ENCODE measurements at regions not wholly inside any gene's neighbourhood (a gene's known extent, or its start where the extent isn't known, plus 50 kb on each side); places are given as distances from the start of the nearest gene placed in this dataset.

DNA sequence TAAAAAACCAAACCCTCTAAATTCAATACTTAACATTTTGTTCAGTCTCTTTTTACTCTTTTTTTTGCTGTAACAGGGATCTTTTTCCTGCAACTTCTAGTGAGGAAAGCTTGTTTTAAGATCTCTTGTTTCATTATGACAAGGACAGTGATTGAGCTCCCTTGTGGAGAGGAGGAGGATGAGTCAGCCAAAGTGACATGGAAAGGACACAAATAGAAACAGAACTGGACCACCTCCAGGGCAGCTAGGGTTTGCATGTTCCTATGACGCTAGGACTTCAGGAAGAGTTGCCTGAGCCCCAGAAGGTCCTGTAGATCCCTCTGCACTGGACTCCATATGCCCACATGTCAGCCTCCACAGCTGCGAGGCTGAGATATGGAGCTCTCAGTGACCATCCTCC lies 212.6 kb upstream of the FAM78B start:
- peak; percentile 100 for ATAC-seq
- no peaks in the 10 kb centered on the region for H3K9me3 ChIP-seq
- no peaks in the 10 kb centered on the region for H3K36me3 ChIP-seq
- DNase-seq: peak; percentile 88 to 93
- intact Hi-C loops (cut with DNase I; ENCODE audit: low total_unique reads): loop anchor here (2.0 kb wide), 1 partner anchor 213 kb away; the partner anchor contains the start of gene FAM78B
- TF ChIP-seq POLR2A (IDR thresholded peaks at IDR 0.05) (no peak), CTCF (IDR thresholded peaks at IDR 0.05 in 4 of 5, conservative IDR thresholded peaks at IDR 0.05 in 1 of 5) (no peak)
- no peaks in the 10 kb centered on the region for H3K27me3 ChIP-seq
- peak overlapping the region; percentile 74 to 89 (median 83) for H3K27ac ChIP-seq
- H3K4me3 ChIP-seq: peak overlapping the region in 1 of 4 donors; percentile 17
- in situ Hi-C loops (cut with MboI; ENCODE audit: low sequenced_read_pairs in 4 of 4): no loop called here
- peaks cover 15 to 46% of the 10 kb centered on the region in 2 donors for H3K4me1 ChIP-seq

- Histone ChIP-seq H3K36me3 (no peaks in the 10 kb centered on the region), H3K4me3 (no peak overlapping the region), H3K4me1 (peaks cover 15 to 50% of the 10 kb centered on the region in 2 donors), H3K27ac (no peak overlapping the region), H3K9me3 (no peaks in the 10 kb centered on the region), H3K27me3 (no peaks in the 10 kb centered on the region)
- in situ Hi-C loops (cut with MboI; ENCODE audit: low sequenced_read_pairs in 4 of 4) (no loop called here), intact Hi-C loops (cut with DNase I; ENCODE audit: low total_unique reads) (loop anchor here (5.0 kb wide), 1 partner anchor 546 kb away; no protein-coding TSS in a partner anchor)
- TF ChIP-seq CTCF (IDR thresholded peaks at IDR 0.05 in 4 of 5, conservative IDR thresholded peaks at IDR 0.05 in 1 of 5): no peak
- TF ChIP-seq POLR2A (IDR thresholded peaks at IDR 0.05): no peak
- ATAC-seq: no peak
- no peak for DNase-seq
Measured at GRCh38 chr1:166383137-166383536, 216.3 kb upstream of the FAM78B start.

DNA sequence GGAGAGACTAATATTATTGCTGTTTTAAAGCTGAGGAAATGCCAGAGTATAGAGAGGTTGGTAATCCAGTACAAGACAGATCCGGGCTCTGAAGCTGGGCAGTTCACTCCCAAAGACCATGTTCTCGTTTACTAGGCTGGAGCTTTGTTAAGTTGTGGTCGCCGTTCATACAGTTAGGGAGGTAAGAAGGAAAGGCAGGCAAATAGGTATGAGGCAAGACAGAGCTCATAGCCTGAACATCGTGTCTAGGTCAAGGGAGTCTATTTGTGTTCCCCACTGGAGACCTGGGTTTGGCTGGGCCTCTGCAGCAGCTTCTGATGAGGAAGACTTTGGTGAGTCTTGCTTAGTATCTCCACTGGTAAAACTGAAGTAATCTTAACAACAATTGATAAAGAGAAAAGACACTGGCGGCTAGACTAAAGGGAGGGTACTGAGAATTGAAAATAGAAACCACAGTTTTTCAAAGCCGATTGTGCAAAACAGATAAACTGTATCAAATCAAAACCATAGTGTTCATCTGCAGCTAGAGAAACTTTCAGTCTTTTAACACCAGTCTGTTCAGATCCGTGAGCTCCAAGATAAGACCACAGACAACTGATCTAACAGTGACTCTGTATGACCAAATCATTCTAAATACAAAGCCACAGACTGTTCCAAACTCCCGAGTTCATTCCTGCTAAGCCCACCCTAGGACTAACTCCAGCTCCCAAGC lies 217.0 kb upstream of the FAM78B start:
- intact Hi-C loops (cut with DNase I; ENCODE audit: low total_unique reads) (loop anchor here (5.0 kb wide), 1 partner anchor 546 kb away; no protein-coding TSS in a partner anchor), in situ Hi-C loops (cut with MboI; ENCODE audit: low sequenced_read_pairs in 4 of 4) (no loop called here)
- TF ChIP-seq POLR2A (IDR thresholded peaks at IDR 0.05) (no peak), CTCF (IDR thresholded peaks at IDR 0.05 in 4 of 5, conservative IDR thresholded peaks at IDR 0.05 in 1 of 5) (no peak)
- H3K27me3 ChIP-seq: no peaks in the 10 kb centered on the region
- ATAC-seq: no peak
- H3K27ac ChIP-seq: no peak overlapping the region
- DNase-seq: no peak
- peaks cover 11 to 43% of the 10 kb centered on the region in 2 donors for H3K4me1 ChIP-seq
- no peaks in the 10 kb centered on the region for H3K9me3 ChIP-seq
- no peaks in the 10 kb centered on the region for H3K36me3 ChIP-seq
- H3K4me3 ChIP-seq: no peak overlapping the region

- in situ Hi-C loops (cut with MboI; ENCODE audit: low sequenced_read_pairs in 4 of 4): no loop called here
- Histone ChIP-seq H3K9me3 (no peaks in the 10 kb centered on the region), H3K27me3 (no peaks in the 10 kb centered on the region), H3K36me3 (no peaks in the 10 kb centered on the region), H3K4me1 (peaks cover 1 to 33% of the 10 kb centered on the region in 2 donors), H3K27ac (no peak overlapping the region), H3K4me3 (no peak overlapping the region)
- intact Hi-C loops (cut with DNase I; ENCODE audit: low total_unique reads): loop anchor here (5.0 kb wide), 1 partner anchor 548 kb away; no protein-coding TSS in a partner anchor
- no peak for DNase-seq
- ATAC-seq: peak in 1 of 2 donors; percentile 51
- TF ChIP-seq POLR2A (IDR thresholded peaks at IDR 0.05) (no peak), CTCF (IDR thresholded peaks at IDR 0.05 in 4 of 5, conservative IDR thresholded peaks at IDR 0.05 in 1 of 5) (no peak)
Measured at GRCh38 chr1:166384948-166385347, 218.1 kb upstream of the FAM78B start.

Measured in gastrocnemius medialis (tissue), 4 donors.